Mesendoderm (in vitro differentiated cells): ENCODE measurements at regions not wholly inside any gene's neighbourhood (a gene's known extent, or its start where the extent isn't known, plus 50 kb on each side); places are given as distances from the start of the nearest gene placed in this dataset.

Experiments
- DNase-seq: peaks from one replicate; pipeline ENCODE4 v3.0.0; 2013
- H2AK5ac ChIP-seq: 2 replicates; pipeline ENCODE4 v1.6.1; 2013; ENCODE audit warnings: low read length, inconsistent platforms
- H2BK120ac ChIP-seq: 2 replicates; pipeline ENCODE4 v1.6.1; 2013; ENCODE audit warnings: low read depth, mild to moderate bottlenecking, low read length, moderate library complexity, mixed read lengths
- H2BK15ac ChIP-seq: replicated peaks from 2 replicates; pipeline ENCODE4 v1.6.1; 2013; ENCODE audit warnings: low read depth, mild to moderate bottlenecking, moderate library complexity
- H2BK5ac ChIP-seq: 2 replicates; pipeline ENCODE4 v1.6.1; 2013; ENCODE audit warnings: low read length, inconsistent platforms
- H3K18ac ChIP-seq: 2 replicates; pipeline ENCODE4 v1.6.1; 2013; ENCODE audit warnings: mild to moderate bottlenecking, low read length, mixed read lengths
- H3K23ac ChIP-seq: one replicate; pipeline ENCODE4 v1.6.1; 2013; ENCODE audit warnings: low read length
- H3K27ac ChIP-seq: 2 replicates; pipeline ENCODE4 v1.5.1; 2013; ENCODE audit warnings: low read depth, mild to moderate bottlenecking, inconsistent platforms, low read length, moderate library complexity
- H3K27me3 ChIP-seq: 2 replicates; pipeline ENCODE4 v1.6.1; 2013; ENCODE audit warnings: low read length, control low read depth, mild to moderate bottlenecking, inconsistent platforms; ENCODE audit not compliant: insufficient read depth, poor library complexity
- H3K36me3 ChIP-seq: 2 replicates; pipeline ENCODE4 v1.6.1; 2013; ENCODE audit warnings: low read length, inconsistent platforms; ENCODE audit not compliant: control insufficient read depth, insufficient read depth
- H3K4ac ChIP-seq: one replicate; pipeline ENCODE4 v1.6.1; 2013; ENCODE audit warnings: low read depth, mild to moderate bottlenecking, low read length, moderate library complexity
- H3K4me1 ChIP-seq: 2 replicates; pipeline ENCODE4 v1.6.1; 2013; ENCODE audit warnings: low read depth, low read length, inconsistent platforms; ENCODE audit not compliant: control insufficient read depth
- H3K4me2 ChIP-seq: 2 replicates; pipeline ENCODE4 v1.6.1; 2013; ENCODE audit warnings: low read length
- H3K4me3 ChIP-seq: 2 replicates; pipeline ENCODE4 v1.5.1; 2013; ENCODE audit warnings: mild to moderate bottlenecking, low read length
- H3K56ac ChIP-seq: one replicate; pipeline ENCODE4 v1.6.1; 2013; ENCODE audit warnings: low read length
- H3K79me1 ChIP-seq: 2 replicates; pipeline ENCODE4 v1.6.1; 2013; ENCODE audit warnings: low read length, inconsistent platforms
- H3K79me2 ChIP-seq: 2 replicates; pipeline ENCODE4 v1.6.1; 2013; ENCODE audit warnings: mild to moderate bottlenecking, low read length; ENCODE audit not compliant: control insufficient read depth, insufficient read depth
- H3K9ac ChIP-seq: 2 replicates; pipeline ENCODE4 v1.6.1; 2013; ENCODE audit warnings: low read length, inconsistent platforms
- H4K5ac ChIP-seq: one replicate; pipeline ENCODE4 v1.6.1; 2013; ENCODE audit warnings: low read length
- H4K8ac ChIP-seq: one replicate; pipeline ENCODE4 v1.6.1; 2013; ENCODE audit warnings: low read depth, mild to moderate bottlenecking, control low read depth, low read length, moderate library complexity
- WGBS: extraction: QIAGEN DNeasy Blood & Tissue Kit; methylation state at CpG from one replicate; pipeline ENCODE4 v1.1.7; 2013; ENCODE audit warnings: low lambda C conversion rate, missing lambda C conversion rate; ENCODE audit not compliant: insufficient coverage; ENCODE audit errors: extremely low coverage; 5-methylcytosine and 5-hydroxymethylcytosine counted together

- H3K23ac ChIP-seq: no peak overlapping the region
- H3K4me1 ChIP-seq: no peaks in the 10 kb centered on the region
- H3K27ac ChIP-seq: no peak overlapping the region
- H3K79me2 ChIP-seq: no peaks in the 10 kb centered on the region
- no peak overlapping the region for H4K5ac ChIP-seq
- DNase-seq: no peak
- H3K4me3 ChIP-seq: no peak overlapping the region
- H2AK5ac ChIP-seq: no peak overlapping the region
- H4K8ac ChIP-seq: no peak overlapping the region
- no peak overlapping the region for H3K56ac ChIP-seq
- H3K4ac ChIP-seq: no peak overlapping the region
- no peak overlapping the region for H2BK15ac ChIP-seq
- no peak overlapping the region for H3K18ac ChIP-seq
- H2BK120ac ChIP-seq: no peak overlapping the region
- no peak overlapping the region for H2BK5ac ChIP-seq
- no peak overlapping the region for H3K9ac ChIP-seq
- no peak overlapping the region for H3K4me2 ChIP-seq
- no CpG with 5 or more reads among the region's 2 CpGs for WGBS
- no peaks in the 10 kb centered on the region for H3K79me1 ChIP-seq
- no peaks in the 10 kb centered on the region for H3K36me3 ChIP-seq
- H3K27me3 ChIP-seq: no peaks in the 10 kb centered on the region
Observed at GRCh38 chr15:70416829-70417228, 319.1 kb upstream of the TLE3 start.

GRCh38 chr15:70415398-70415797 is 317.7 kb upstream of the TLE3 start:
- WGBS: no CpG with 5 or more reads among the region's 18 CpGs

GRCh38 chr15:70414626-70415025 is 316.9 kb upstream of the TLE3 start:
- Histone ChIP-seq H3K27ac (no peak overlapping the region), H2BK5ac (no peak overlapping the region), H3K4me1 (no peaks in the 10 kb centered on the region), H3K4me2 (no peak overlapping the region), H3K79me1 (no peaks in the 10 kb centered on the region), H3K9ac (no peak overlapping the region), H3K56ac (no peak overlapping the region), H3K27me3 (no peaks in the 10 kb centered on the region), H2BK120ac (no peak overlapping the region), H4K5ac (no peak overlapping the region), H3K4ac (no peak overlapping the region), H3K4me3 (no peak overlapping the region), H4K8ac (no peak overlapping the region), H2AK5ac (no peak overlapping the region), H3K79me2 (no peaks in the 10 kb centered on the region), H3K36me3 (no peaks in the 10 kb centered on the region), H3K18ac (no peak overlapping the region), H2BK15ac (no peak overlapping the region), H3K23ac (no peak overlapping the region)
- DNase-seq: no peak
- no CpG with 5 or more reads among the region's 5 CpGs for WGBS

More at GRCh38 chr15:70415398-70415797, 317.7 kb upstream of the TLE3 start:
- Histone ChIP-seq H4K8ac (no peak overlapping the region), H3K56ac (no peak overlapping the region), H2BK120ac (no peak overlapping the region), H2BK5ac (no peak overlapping the region), H3K4me2 (no peak overlapping the region), H3K79me1 (no peaks in the 10 kb centered on the region), H2BK15ac (no peak overlapping the region), H2AK5ac (no peak overlapping the region), H3K79me2 (no peaks in the 10 kb centered on the region), H3K27ac (no peak overlapping the region), H3K23ac (no peak overlapping the region), H3K9ac (no peak overlapping the region), H3K4me1 (no peaks in the 10 kb centered on the region), H3K4ac (no peak overlapping the region), H3K4me3 (no peak overlapping the region), H3K36me3 (no peaks in the 10 kb centered on the region), H4K5ac (no peak overlapping the region), H3K18ac (no peak overlapping the region), H3K27me3 (no peaks in the 10 kb centered on the region)
- no peak for DNase-seq

GRCh38 chr15:70412794-70413193 is 315.1 kb upstream of the TLE3 start:
- H2BK120ac ChIP-seq: no peak overlapping the region
- H2AK5ac ChIP-seq: no peak overlapping the region
- H3K18ac ChIP-seq: no peak overlapping the region
- no peak overlapping the region for H2BK5ac ChIP-seq
- no peak overlapping the region for H4K5ac ChIP-seq
- no peak overlapping the region for H3K27ac ChIP-seq
- no peaks in the 10 kb centered on the region for H3K79me1 ChIP-seq
- no peak overlapping the region for H3K23ac ChIP-seq
- H3K27me3 ChIP-seq: no peaks in the 10 kb centered on the region
- no peak overlapping the region for H3K56ac ChIP-seq
- H3K9ac ChIP-seq: no peak overlapping the region
- no peaks in the 10 kb centered on the region for H3K4me1 ChIP-seq
- no peak overlapping the region for H4K8ac ChIP-seq
- no peak overlapping the region for H3K4me3 ChIP-seq
- no peak overlapping the region for H2BK15ac ChIP-seq
- H3K4me2 ChIP-seq: no peak overlapping the region
- no peak for DNase-seq
- no peak overlapping the region for H3K4ac ChIP-seq
- H3K36me3 ChIP-seq: no peaks in the 10 kb centered on the region
- no peaks in the 10 kb centered on the region for H3K79me2 ChIP-seq

GRCh38 chr15:70411143-70411863 is 313.6 kb upstream of the TLE3 start:
- H3K56ac ChIP-seq: no peak overlapping the region
- no peaks in the 10 kb centered on the region for H3K79me1 ChIP-seq
- no peaks in the 10 kb centered on the region for H3K27me3 ChIP-seq
- no peak overlapping the region for H3K27ac ChIP-seq
- no peaks in the 10 kb centered on the region for H3K79me2 ChIP-seq
- H3K9ac ChIP-seq: no peak overlapping the region
- H2BK120ac ChIP-seq: no peak overlapping the region
- no CpG with 5 or more reads among the region's 10 CpGs for WGBS
- no peak overlapping the region for H3K4me2 ChIP-seq
- H3K4ac ChIP-seq: no peak overlapping the region
- H3K4me1 ChIP-seq: no peaks in the 10 kb centered on the region
- no peak overlapping the region for H4K8ac ChIP-seq
- H2BK15ac ChIP-seq: no peak overlapping the region
- no peak overlapping the region for H2BK5ac ChIP-seq
- no peak overlapping the region for H3K4me3 ChIP-seq
- H3K36me3 ChIP-seq: no peaks in the 10 kb centered on the region
- no peak overlapping the region for H3K23ac ChIP-seq
- no peak for DNase-seq
- H4K5ac ChIP-seq: no peak overlapping the region
- H3K18ac ChIP-seq: no peak overlapping the region
- no peak overlapping the region for H2AK5ac ChIP-seq

- Histone ChIP-seq H3K9ac (no peak overlapping the region), H3K27me3 (no peaks in the 10 kb centered on the region), H3K36me3 (no peaks in the 10 kb centered on the region), H3K79me2 (no peaks in the 10 kb centered on the region), H3K23ac (no peak overlapping the region), H2BK5ac (no peak overlapping the region), H3K79me1 (no peaks in the 10 kb centered on the region), H3K27ac (no peak overlapping the region), H3K4me1 (no peaks in the 10 kb centered on the region), H2BK15ac (no peak overlapping the region), H3K56ac (no peak overlapping the region), H3K4me3 (no peak overlapping the region), H3K4me2 (no peak overlapping the region), H3K4ac (no peak overlapping the region), H4K8ac (no peak overlapping the region), H2AK5ac (no peak overlapping the region), H4K5ac (no peak overlapping the region), H3K18ac (no peak overlapping the region), H2BK120ac (no peak overlapping the region)
- DNase-seq: no peak
- no CpG with 5 or more reads among the region's 3 CpGs for WGBS
Observed at GRCh38 chr15:70410371-70410985, 312.8 kb upstream of the TLE3 start.
